ENCODE measurements at regions not wholly inside any gene's neighbourhood (a gene's known extent, or its start where the extent isn't known, plus 50 kb on each side); places are given as distances from the start of the nearest gene placed in this dataset.

- no peak for TF ChIP-seq EP300 (IDR thresholded peaks at IDR 0.05)
- no peak for TF ChIP-seq CTCF (IDR thresholded peaks at IDR 0.05)
- no peak for TF ChIP-seq POLR2A (IDR thresholded peaks at IDR 0.05)
- TF ChIP-seq POLR2AphosphoS5 (IDR thresholded peaks at IDR 0.05): no peak
Measured at GRCh38 chr5:89286320-89286719, 403.3 kb upstream of the MEF2C start.
